ENCODE measurements at regions not wholly inside any gene's neighbourhood (a gene's known extent, or its start where the extent isn't known, plus 50 kb on each side); places are given as distances from the start of the nearest gene placed in this dataset.

DNA sequence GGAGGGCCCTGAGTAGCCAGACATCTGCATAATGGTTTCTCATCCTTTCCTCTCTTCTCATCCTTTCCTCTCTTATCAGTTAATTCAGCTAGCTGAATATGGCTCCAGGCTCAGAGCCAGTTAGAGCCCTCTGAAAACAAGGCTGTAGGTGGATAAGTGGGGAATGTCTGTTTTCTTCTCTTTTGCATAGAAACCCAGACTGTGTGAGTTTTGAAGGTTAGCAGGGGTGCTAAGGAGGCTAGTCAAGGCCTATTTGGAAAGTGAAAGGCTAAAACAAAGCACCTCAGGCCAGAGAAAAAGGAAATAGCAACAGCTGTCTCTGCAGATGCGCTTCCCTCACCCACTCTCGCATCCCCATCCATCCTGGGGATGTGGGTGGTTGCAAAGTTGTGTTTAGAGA, 420.9 kb downstream of the SHISA9 start:
- Histone ChIP-seq H3K4me1 (ENCODE audit: low read length) (peaks cover 19% of the 10 kb centered on the region), H3K9ac (ENCODE audit: low read length) (no peak overlapping the region; the same call in 1 of the 2 replicates), H3K27me3 (ENCODE audit: low read depth, low read length) (no peaks in the 10 kb centered on the region), H3K4me3 (ENCODE audit: low read length) (no peak overlapping the region), H4K20me1 (ENCODE audit: insufficient read depth, low read length) (no peaks in the 10 kb centered on the region), H2AFZ (ENCODE audit: low read depth, low read length) (no peak overlapping the region), H3K79me2 (ENCODE audit: low read length) (no peaks in the 10 kb centered on the region), H3K27ac (ENCODE audit: low read length) (peak overlapping the region; percentile 52), H3K36me3 (replicated peaks; ENCODE audit: low read depth, low read length) (no peaks in the 10 kb centered on the region), H3K4me2 (ENCODE audit: low read length) (peak overlapping the region; percentile 42; the same call in 1 of the 2 replicates), H3K9me3 (ENCODE audit: insufficient read depth, low read length) (no peaks in the 10 kb centered on the region)
- TF ChIP-seq, protein P1, sequence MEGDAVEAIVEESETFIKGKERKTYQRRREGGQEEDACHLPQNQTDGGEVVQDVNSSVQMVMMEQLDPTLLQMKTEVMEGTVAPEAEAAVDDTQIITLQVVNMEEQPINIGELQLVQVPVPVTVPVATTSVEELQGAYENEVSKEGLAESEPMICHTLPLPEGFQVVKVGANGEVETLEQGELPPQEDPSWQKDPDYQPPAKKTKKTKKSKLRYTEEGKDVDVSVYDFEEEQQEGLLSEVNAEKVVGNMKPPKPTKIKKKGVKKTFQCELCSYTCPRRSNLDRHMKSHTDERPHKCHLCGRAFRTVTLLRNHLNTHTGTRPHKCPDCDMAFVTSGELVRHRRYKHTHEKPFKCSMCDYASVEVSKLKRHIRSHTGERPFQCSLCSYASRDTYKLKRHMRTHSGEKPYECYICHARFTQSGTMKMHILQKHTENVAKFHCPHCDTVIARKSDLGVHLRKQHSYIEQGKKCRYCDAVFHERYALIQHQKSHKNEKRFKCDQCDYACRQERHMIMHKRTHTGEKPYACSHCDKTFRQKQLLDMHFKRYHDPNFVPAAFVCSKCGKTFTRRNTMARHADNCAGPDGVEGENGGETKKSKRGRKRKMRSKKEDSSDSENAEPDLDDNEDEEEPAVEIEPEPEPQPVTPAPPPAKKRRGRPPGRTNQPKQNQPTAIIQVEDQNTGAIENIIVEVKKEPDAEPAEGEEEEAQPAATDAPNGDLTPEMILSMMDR (IDR thresholded peaks at IDR 0.05; ENCODE audit: low read depth, low read length): no peak
- no peak for TF ChIP-seq EZH2phosphoT487 (IDR thresholded peaks at IDR 0.05; ENCODE audit: low read depth)

DNA sequence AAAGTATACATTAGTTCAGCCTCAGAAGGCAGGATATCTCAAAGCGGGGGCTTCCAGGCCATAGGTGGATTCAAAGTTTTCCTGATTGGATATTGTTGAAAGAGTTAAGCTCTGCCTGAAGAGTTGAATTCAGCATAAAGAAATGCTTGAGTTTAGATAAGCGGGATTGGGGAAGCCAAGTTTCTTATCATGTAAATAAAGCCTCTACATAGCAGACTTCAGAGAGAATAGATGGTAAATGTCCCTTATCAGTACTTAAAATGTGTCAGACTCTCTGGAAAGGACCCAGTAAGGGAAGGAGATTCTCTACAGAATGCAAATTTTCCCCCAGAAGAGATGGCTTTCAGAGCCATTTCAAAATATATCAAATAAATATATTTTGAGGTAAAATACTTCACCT, 423.5 kb downstream of the SHISA9 start:
- H3K79me2 ChIP-seq (ENCODE audit: low read length): no peaks in the 10 kb centered on the region
- no peaks in the 10 kb centered on the region for H3K9me3 ChIP-seq (ENCODE audit: insufficient read depth, low read length)
- TF ChIP-seq, protein P1 (IDR thresholded peaks at IDR 0.05; ENCODE audit: low read depth, low read length): no peak
- TF ChIP-seq EZH2phosphoT487 (IDR thresholded peaks at IDR 0.05; ENCODE audit: low read depth): no peak
- H3K4me2 ChIP-seq (ENCODE audit: low read length): no peak overlapping the region
- peaks cover 19% of the 10 kb centered on the region for H3K4me1 ChIP-seq (ENCODE audit: low read length)
- H3K27ac ChIP-seq (ENCODE audit: low read length): no peak overlapping the region
- no peaks in the 10 kb centered on the region for H3K36me3 ChIP-seq (replicated peaks; ENCODE audit: low read depth, low read length)
- no peaks in the 10 kb centered on the region for H4K20me1 ChIP-seq (ENCODE audit: insufficient read depth, low read length)
- H3K4me3 ChIP-seq (ENCODE audit: low read length): no peak overlapping the region
- H3K9ac ChIP-seq (ENCODE audit: low read length): no peak overlapping the region
- H2AFZ ChIP-seq (ENCODE audit: low read depth, low read length): no peak overlapping the region
- no peaks in the 10 kb centered on the region for H3K27me3 ChIP-seq (ENCODE audit: low read depth, low read length)

DNA sequence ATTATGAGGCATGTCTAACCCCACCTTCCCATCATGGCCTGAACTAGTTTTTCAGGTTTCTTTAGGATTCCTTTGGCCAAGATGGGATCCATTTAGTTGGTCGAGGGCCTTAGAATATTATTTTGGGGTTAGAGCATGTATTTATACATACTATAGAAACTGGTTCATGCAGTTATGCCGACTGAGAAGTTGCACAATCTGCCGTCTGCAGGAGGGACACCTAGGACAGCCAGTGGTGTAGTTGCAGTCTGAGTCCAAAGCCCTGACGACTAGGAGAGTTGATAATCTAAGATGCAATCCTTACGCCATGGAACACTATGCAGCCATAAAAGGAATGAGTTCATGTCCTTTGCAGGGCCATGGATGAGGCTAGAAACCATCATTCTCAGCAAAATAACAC, 424.0 kb downstream of the SHISA9 start:
- Histone ChIP-seq H3K9me3 (ENCODE audit: insufficient read depth, low read length) (no peaks in the 10 kb centered on the region), H4K20me1 (ENCODE audit: insufficient read depth, low read length) (no peaks in the 10 kb centered on the region), H3K27me3 (ENCODE audit: low read depth, low read length) (no peaks in the 10 kb centered on the region), H3K36me3 (replicated peaks; ENCODE audit: low read depth, low read length) (no peaks in the 10 kb centered on the region), H3K27ac (ENCODE audit: low read length) (no peak overlapping the region), H3K4me2 (ENCODE audit: low read length) (no peak overlapping the region), H2AFZ (ENCODE audit: low read depth, low read length) (no peak overlapping the region), H3K4me1 (ENCODE audit: low read length) (peaks cover 19% of the 10 kb centered on the region), H3K79me2 (ENCODE audit: low read length) (no peaks in the 10 kb centered on the region), H3K9ac (ENCODE audit: low read length) (no peak overlapping the region), H3K4me3 (ENCODE audit: low read length) (no peak overlapping the region)
- TF ChIP-seq, protein P1 (IDR thresholded peaks at IDR 0.05; ENCODE audit: low read depth, low read length): no peak
- TF ChIP-seq EZH2phosphoT487 (IDR thresholded peaks at IDR 0.05; ENCODE audit: low read depth): no peak

DNA sequence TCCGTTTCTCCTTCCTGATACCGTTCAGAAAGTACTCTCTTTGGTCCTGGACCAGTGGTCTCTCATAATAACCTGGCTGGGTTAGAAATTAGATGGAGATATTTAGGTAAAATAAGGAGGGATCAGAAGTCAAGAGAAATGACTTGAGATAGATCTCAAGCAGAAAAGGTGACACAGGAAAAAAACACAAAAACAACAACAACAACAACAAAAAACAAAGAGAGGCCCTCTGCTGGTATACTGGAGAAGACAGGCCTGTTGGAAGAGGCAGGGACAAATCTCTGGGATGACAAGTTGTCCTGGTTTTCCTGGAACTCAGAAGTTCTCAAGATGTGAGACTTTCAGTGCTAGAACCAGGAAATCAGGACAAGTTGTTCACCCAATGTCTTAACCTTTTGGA, 430.5 kb downstream of the SHISA9 start:
- Histone ChIP-seq H3K9ac (ENCODE audit: low read length) (no peak overlapping the region), H3K4me2 (ENCODE audit: low read length) (no peak overlapping the region), H3K9me3 (ENCODE audit: insufficient read depth, low read length) (no peaks in the 10 kb centered on the region), H4K20me1 (ENCODE audit: insufficient read depth, low read length) (no peaks in the 10 kb centered on the region), H3K4me3 (ENCODE audit: low read length) (no peak overlapping the region), H3K36me3 (replicated peaks; ENCODE audit: low read depth, low read length) (no peaks in the 10 kb centered on the region), H3K27ac (ENCODE audit: low read length) (no peak overlapping the region), H3K27me3 (ENCODE audit: low read depth, low read length) (no peaks in the 10 kb centered on the region), H3K4me1 (ENCODE audit: low read length) (no peaks in the 10 kb centered on the region), H3K79me2 (ENCODE audit: low read length) (no peaks in the 10 kb centered on the region), H2AFZ (ENCODE audit: low read depth, low read length) (no peak overlapping the region)
- TF ChIP-seq, protein P1 (IDR thresholded peaks at IDR 0.05; ENCODE audit: low read depth, low read length): no peak
- TF ChIP-seq EZH2phosphoT487 (IDR thresholded peaks at IDR 0.05; ENCODE audit: low read depth): no peak

All from OCI-LY3 (cell line).